GM12892 (cell line): ENCODE measurements at regions not wholly inside any gene's neighbourhood (a gene's known extent, or its start where the extent isn't known, plus 50 kb on each side); places are given as distances from the start of the nearest gene placed in this dataset.

ENCODE experiments used
- POLR2A ChIP-seq: IDR thresholded peaks from 2 replicates; pipeline ENCODE4 v1.6.1; 2011; ENCODE audit warnings: low read depth, low read length, control low read depth
- TAF1 ChIP-seq: IDR thresholded peaks from 2 replicates; pipeline ENCODE4 v1.6.1; 2011; ENCODE audit warnings: low read depth, mild to moderate bottlenecking, control low read depth, low read length, borderline replicate concordance

GRCh38 chr3:61425356-61425755 is 136.0 kb upstream of the PTPRG start:
- TF ChIP-seq POLR2A (no peak), TAF1 (no peak)
